CD8-positive, alpha-beta memory T cell (primary cell): ENCODE measurements at regions not wholly inside any gene's neighbourhood (a gene's known extent, or its start where the extent isn't known, plus 50 kb on each side); places are given as distances from the start of the nearest gene placed in this dataset.
"Not testable (repeated sequence)": the region's sequence is repeated elsewhere in the genome, so short reads cannot be mapped to it uniquely, and the experiment has no call there.

Experiments used
- CTCF ChIA-PET: fragments of 350-600 bp; sonication (Branson Sonifier 250); formaldehyde crosslinking; loops from one replicate; lab custom pipeline; 2021; ENCODE audit warnings: antibody characterized with exemption; lab: Charles Lee
- POLR2A ChIA-PET: fragments of 350-600 bp; sonication (Branson Sonifier 250); formaldehyde crosslinking; loops from one replicate; lab custom pipeline; 2021; ENCODE audit warnings: antibody characterized with exemption; lab: Charles Lee
- DNase-seq, 5 donors: peaks; one replicate each; pipeline versions ENCODE4 v3.0.0 to v3.0.0-alpha.2; 2020 to 2022; ENCODE audit warnings: mixed read lengths in 1 of 5
- H3K27ac ChIP-seq: one replicate; pipeline ENCODE4 v1.7.0; 2013; ENCODE audit warnings: low read depth, mild to moderate bottlenecking, low read length, moderate library complexity
- H3K27me3 ChIP-seq: 2 replicates; pipeline ENCODE4 v1.7.0; 2013; ENCODE audit warnings: low read length, mild to moderate bottlenecking; ENCODE audit not compliant: insufficient read depth, poor library complexity, severe bottlenecking
- H3K36me3 ChIP-seq: 2 replicates; pipeline ENCODE4 v1.7.0; 2013; ENCODE audit warnings: mild to moderate bottlenecking, low read length, moderate library complexity; ENCODE audit not compliant: insufficient read depth
- H3K4me1 ChIP-seq: 2 replicates; pipeline ENCODE4 v1.7.0; 2013; ENCODE audit warnings: mild to moderate bottlenecking, low read length, moderate library complexity; ENCODE audit not compliant: insufficient read depth
- H3K4me3 ChIP-seq: 2 replicates; pipeline ENCODE4 v1.7.0; 2013; ENCODE audit warnings: mild to moderate bottlenecking, low read length
- H3K9me3 ChIP-seq: 2 replicates; pipeline ENCODE4 v1.7.0; 2013; ENCODE audit warnings: mild to moderate bottlenecking, low read length
- H3K27ac Mint-ChIP-seq, 8 donors: one replicate each; pipeline ENCODE4 v1.8.0; 2020 to 2021; ENCODE audit warnings: mixed read lengths in 8 of 8, mild to moderate bottlenecking in 6 of 8, inconsistent platforms in 3 of 8, moderate library complexity in 3 of 8
- H3K27me3 Mint-ChIP-seq, 2 donors: one replicate each; pipeline ENCODE4 v1.8.0; 2020 to 2021; ENCODE audit warnings: mixed read lengths in 2 of 2, mild to moderate bottlenecking in 1 of 2, moderate library complexity in 1 of 2
- H3K36me3 Mint-ChIP-seq, 3 donors: one replicate each; pipeline ENCODE4 v1.8.0; 2020 to 2021; ENCODE audit warnings: mixed read lengths in 3 of 3, inconsistent platforms in 1 of 3, mild to moderate bottlenecking in 1 of 3
- H3K4me1 Mint-ChIP-seq, 3 donors: one replicate each; pipeline ENCODE4 v1.8.0; 2020 to 2021; ENCODE audit warnings: mixed read lengths in 3 of 3, inconsistent platforms in 1 of 3, mild to moderate bottlenecking in 1 of 3
- H3K4me3 Mint-ChIP-seq, 7 donors: one replicate each; pipeline ENCODE4 v1.8.0; 2020 to 2021; ENCODE audit warnings: mixed read lengths in 7 of 7, mild to moderate bottlenecking in 6 of 7, moderate library complexity in 4 of 7, inconsistent platforms in 2 of 7
- H3K9me3 Mint-ChIP-seq, 5 donors: one replicate each; pipeline ENCODE4 v1.8.0; 2020 to 2022; ENCODE audit warnings: mixed read lengths in 5 of 5, mild to moderate bottlenecking in 3 of 5, moderate library complexity in 2 of 5, inconsistent platforms in 1 of 5

GRCh38 chr17:64779098-64779375 lies 116.9 kb upstream of the SMURF2 start:
- H3K36me3 ChIP-seq, H3K9me3 ChIP-seq, H3K27ac ChIP-seq, H3K36me3 Mint-ChIP-seq, H3K4me3 ChIP-seq, H3K27me3 Mint-ChIP-seq, H3K9me3 Mint-ChIP-seq, H3K27me3 ChIP-seq, DNase-seq: not testable (repeated sequence)
- H3K27ac Mint-ChIP-seq, result peak overlapping the region in 2 of 8 donors; percentile 60 to 61
- peaks cover 22% of the 10 kb centered on the region for H3K4me1 ChIP-seq
- H3K4me1 Mint-ChIP-seq, result peaks cover 16 to 48% (median 24%) of the 10 kb centered on the region in 3 donors
- POLR2A ChIA-PET, result interaction anchor here (1.5 kb wide), 1 partner anchor 59 kb away, joined by 4 read pairs; no protein-coding TSS in a partner anchor
- peak overlapping the region in 6 of 7 donors; percentile 60 to 84 (median 72) for H3K4me3 Mint-ChIP-seq
- CTCF ChIA-PET, result interaction anchor here (1.7 kb wide), 1 partner anchor 14 kb away, joined by 3 read pairs; no protein-coding TSS in a partner anchor

GRCh38 chr17:64778240-64779097 lies 116.4 kb upstream of the SMURF2 start:
- H3K4me1 Mint-ChIP-seq, result peaks cover 16 to 48% (median 24%) of the 10 kb centered on the region in 3 donors
- Histone ChIP-seq H3K4me1 (peaks cover 22% of the 10 kb centered on the region), H3K27me3 (no peaks in the 10 kb centered on the region), H3K9me3 (no peaks in the 10 kb centered on the region), H3K4me3 (no peak overlapping the region), H3K27ac (no peak overlapping the region), H3K36me3 (no peaks in the 10 kb centered on the region)
- H3K27me3 Mint-ChIP-seq, result peaks cover 0 to 2% of the 10 kb centered on the region in 2 donors
- peak overlapping the region in 2 of 8 donors; percentile 60 to 61 for H3K27ac Mint-ChIP-seq
- peak overlapping the region in 6 of 7 donors; percentile 60 to 84 (median 72) for H3K4me3 Mint-ChIP-seq
- no peaks in the 10 kb centered on the region for H3K36me3 Mint-ChIP-seq
- ChIA-PET CTCF (interaction anchor here (0.7 to 2.1 kb wide), 8 partner anchors 9 to 1856 kb away, joined by 3 to 5 read pairs (median 4); no protein-coding TSS in a partner anchor), POLR2A (interaction anchor here (1.5 kb wide), 1 partner anchor 59 kb away, joined by 4 read pairs; no protein-coding TSS in a partner anchor)
- DNase-seq, result peak in 3 of 5 donors; percentile 21 to 60 (median 38)
- H3K9me3 Mint-ChIP-seq, result no peaks in the 10 kb centered on the region

DNA sequence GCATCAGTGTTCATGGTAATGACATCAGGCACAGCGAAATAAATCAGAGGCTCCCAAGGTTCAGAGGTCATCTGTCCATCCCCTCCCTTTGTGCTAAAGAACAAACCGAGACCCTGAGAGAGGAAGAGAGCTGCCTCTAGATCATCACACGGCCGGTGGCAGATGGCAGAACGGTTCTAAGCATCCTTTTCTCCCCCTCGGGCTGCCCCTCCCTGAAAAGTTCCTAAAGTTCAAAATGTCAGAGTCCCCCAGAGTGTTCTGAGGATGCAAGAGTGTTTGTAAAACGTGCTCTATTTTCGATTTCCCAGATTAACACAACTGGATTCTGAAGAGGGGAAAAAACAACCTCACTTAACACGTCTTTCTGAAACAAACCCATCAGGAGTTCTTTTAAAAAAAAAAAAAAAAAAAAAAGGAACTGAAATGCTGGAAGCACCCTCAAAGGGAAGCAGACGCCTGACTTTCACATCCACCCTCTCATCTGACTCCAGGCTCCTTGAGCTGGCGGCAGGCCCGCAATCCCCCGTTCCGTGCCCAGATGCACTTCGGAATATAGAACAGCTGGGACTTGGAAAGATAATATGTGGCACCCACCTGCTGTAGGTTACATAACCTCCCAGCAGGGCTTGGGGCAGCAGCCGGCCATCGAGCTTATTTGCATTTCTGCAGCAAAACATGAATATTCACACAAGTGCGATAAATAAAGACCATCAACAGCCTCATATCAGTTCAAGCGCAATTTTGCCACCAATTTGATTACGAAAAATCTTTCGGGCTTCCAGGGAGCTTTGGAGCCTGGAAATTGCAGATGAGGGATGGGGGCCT lies 115.5 kb upstream of the SMURF2 start:
- H3K9me3 Mint-ChIP-seq, result no peaks in the 10 kb centered on the region
- peaks cover 0 to 2% of the 10 kb centered on the region in 2 donors for H3K27me3 Mint-ChIP-seq
- no peak for DNase-seq
- H3K27me3 ChIP-seq, result no peaks in the 10 kb centered on the region
- peaks cover 16 to 48% (median 24%) of the 10 kb centered on the region in 3 donors for H3K4me1 Mint-ChIP-seq
- H3K36me3 Mint-ChIP-seq, result no peaks in the 10 kb centered on the region
- CTCF ChIA-PET, result interaction anchor here (0.7 to 2.1 kb wide), 9 partner anchors 9 to 1857 kb away, joined by 3 to 5 read pairs (median 4); no protein-coding TSS in a partner anchor
- H3K4me1 ChIP-seq, result peaks cover 22% of the 10 kb centered on the region
- no peak overlapping the region for H3K27ac ChIP-seq
- H3K4me3 Mint-ChIP-seq, result peak overlapping the region; percentile 48 to 83 (median 67)
- POLR2A ChIA-PET, result interaction anchor here (1.5 kb wide), 1 partner anchor 60 kb away, joined by 4 read pairs; no protein-coding TSS in a partner anchor
- no peaks in the 10 kb centered on the region for H3K36me3 ChIP-seq
- no peaks in the 10 kb centered on the region for H3K9me3 ChIP-seq
- peak overlapping the region in 2 of 8 donors; percentile 55 to 56 for H3K27ac Mint-ChIP-seq
- H3K4me3 ChIP-seq, result peak overlapping the region; percentile 14

GRCh38 chr17:64776720-64777414 lies 114.8 kb upstream of the SMURF2 start:
- H3K9me3 Mint-ChIP-seq, H3K27me3 Mint-ChIP-seq, H3K27me3 ChIP-seq, H3K36me3 ChIP-seq, POLR2A ChIA-PET, H3K27ac ChIP-seq, H3K36me3 Mint-ChIP-seq, H3K9me3 ChIP-seq: not testable (repeated sequence)
- H3K27ac Mint-ChIP-seq, result peak overlapping the region in 2 of 8 donors; percentile 54 to 56
- DNase-seq, result peak; percentile 65 to 79 (median 68)
- Histone ChIP-seq H3K4me3 (peak overlapping the region; percentile 14), H3K4me1 (peaks cover 22% of the 10 kb centered on the region)
- peak overlapping the region; percentile 48 to 82 (median 60) for H3K4me3 Mint-ChIP-seq
- CTCF ChIA-PET, result interaction anchor here (0.7 to 2.1 kb wide), 8 partner anchors 11 to 324 kb away, joined by 3 to 5 read pairs (median 4); no protein-coding TSS in a partner anchor
- peaks cover 9 to 42% (median 18%) of the 10 kb centered on the region in 3 donors for H3K4me1 Mint-ChIP-seq

- Mint-ChIP-seq H3K4me3 (peak overlapping the region in 1 of 7 donors; percentile 23), H3K4me1 (peaks cover 9 to 36% (median 17%) of the 10 kb centered on the region in 3 donors), H3K9me3 (no peaks in the 10 kb centered on the region), H3K27me3 (peaks cover 0 to 2% of the 10 kb centered on the region in 2 donors), H3K36me3 (peaks cover 0 to 3% (median 3%) of the 10 kb centered on the region in 3 donors), H3K27ac (peak overlapping the region in 2 of 8 donors; percentile 14 to 55)
- Histone ChIP-seq H3K36me3 (no peaks in the 10 kb centered on the region), H3K27ac (no peak overlapping the region), H3K27me3 (no peaks in the 10 kb centered on the region), H3K9me3 (no peaks in the 10 kb centered on the region), H3K4me1 (peaks cover 22% of the 10 kb centered on the region), H3K4me3 (no peak overlapping the region)
- POLR2A ChIA-PET, result no interaction called here
- DNase-seq, result no peak
- CTCF ChIA-PET, result interaction anchor here (0.7 to 2.1 kb wide), 7 partner anchors 11 to 242 kb away, joined by 3 to 4 read pairs (median 4); no protein-coding TSS in a partner anchor
Measured at GRCh38 chr17:64775701-64776570, 113.8 kb upstream of the SMURF2 start.

GRCh38 chr17:64774888-64775540 lies 112.9 kb upstream of the SMURF2 start:
- Mint-ChIP-seq H3K36me3 (peaks cover 0 to 6% (median 5%) of the 10 kb centered on the region in 3 donors), H3K4me1 (peaks cover 9 to 28% (median 15%) of the 10 kb centered on the region in 3 donors), H3K4me3 (no peak overlapping the region), H3K9me3 (no peaks in the 10 kb centered on the region), H3K27me3 (peaks cover 0 to 2% of the 10 kb centered on the region in 2 donors), H3K27ac (peak overlapping the region in 1 of 8 donors; percentile 14)
- ChIA-PET CTCF (interaction anchor here (1.4 kb wide), 1 partner anchor 11 kb away, joined by 4 read pairs; no protein-coding TSS in a partner anchor), POLR2A (no interaction called here)
- DNase-seq, result no peak
- Histone ChIP-seq H3K9me3 (no peaks in the 10 kb centered on the region), H3K36me3 (no peaks in the 10 kb centered on the region), H3K4me1 (peaks cover 16% of the 10 kb centered on the region), H3K4me3 (no peak overlapping the region), H3K27ac (no peak overlapping the region), H3K27me3 (no peaks in the 10 kb centered on the region)
